ENCODE measurements at regions not wholly inside any gene's neighbourhood (a gene's known extent, or its start where the extent isn't known, plus 50 kb on each side); places are given as distances from the start of the nearest gene placed in this dataset.

- no peak overlapping the region for H3K27ac Mint-ChIP-seq (ENCODE audit: unreplicated experiment)
- H3K4me3 Mint-ChIP-seq (ENCODE audit: low read depth, unreplicated experiment) = no peak overlapping the region
- intact Hi-C loops (cut with micrococcal nuclease; ENCODE audit: unreplicated experiment) = loop anchor here (10.0 kb wide), 1 partner anchor 702 kb away; no protein-coding TSS in a partner anchor
- H3K36me3 Mint-ChIP-seq (ENCODE audit: insufficient read depth, unreplicated experiment) = no peaks in the 10 kb centered on the region
- no TSS peak for BruUV-seq (replicated peaks)
- CTCF ChIA-PET = no interaction called here
- no peak for DNase-seq
- TF ChIP-seq CTCF (IDR thresholded peaks at IDR 0.05; ENCODE audit: unreplicated experiment) = no peak
- peaks cover 7% of the 10 kb centered on the region for H3K9me3 Mint-ChIP-seq (ENCODE audit: low read depth, unreplicated experiment)
- H3K27me3 Mint-ChIP-seq (ENCODE audit: unreplicated experiment) = peaks cover 49% of the 10 kb centered on the region
- H3K4me1 Mint-ChIP-seq (ENCODE audit: low read depth, unreplicated experiment) = no peaks in the 10 kb centered on the region
These were observed 148.0 kb upstream of the MYCN start for GRCh38 chr2:15792331-15792730.

DNA sequence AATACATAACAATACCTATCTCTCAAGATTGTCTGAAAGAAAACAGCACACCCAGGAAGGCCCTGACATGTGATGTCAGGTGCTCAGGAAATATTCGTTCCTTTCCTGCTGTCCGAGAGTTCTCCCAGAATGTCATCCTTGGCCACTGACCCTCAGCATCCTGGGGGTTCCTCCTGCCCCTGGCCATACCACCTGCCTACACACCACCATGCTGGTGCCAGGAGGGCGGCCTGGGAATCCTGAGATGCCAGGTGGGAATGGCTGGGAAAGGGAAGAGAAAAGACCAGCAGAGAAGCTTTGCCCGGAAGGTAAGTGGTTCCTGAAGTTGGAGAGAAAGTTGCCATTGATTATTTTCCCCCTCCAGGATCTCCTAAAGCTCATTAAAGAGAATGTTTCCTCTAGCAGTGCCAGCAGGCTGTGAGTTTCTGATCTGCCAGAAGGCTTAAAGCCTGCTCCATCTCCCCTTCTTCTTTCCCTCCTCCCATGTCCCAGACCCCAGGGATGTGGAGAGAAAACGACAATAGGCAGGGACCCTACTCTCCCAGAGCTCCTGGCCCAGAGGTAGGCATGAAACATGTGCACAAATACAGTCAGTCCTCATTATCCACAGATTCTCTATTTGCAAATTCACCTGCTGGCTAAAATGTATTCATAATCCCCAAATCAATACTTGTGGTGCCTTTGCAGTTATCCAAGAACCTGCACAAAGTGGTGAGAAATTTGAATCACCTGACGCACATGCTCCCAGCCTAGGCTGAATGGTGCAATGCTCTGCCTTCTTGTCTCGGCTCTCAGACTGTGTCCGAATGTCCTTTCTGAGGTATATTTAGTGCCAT lies 147.1 kb upstream of the MYCN start:
- TF ChIP-seq CTCF (IDR thresholded peaks at IDR 0.05; ENCODE audit: unreplicated experiment) = no peak
- CTCF ChIA-PET = interaction anchor here (0.6 kb wide), 1 partner anchor 19 kb away, joined by 3 read pairs; no protein-coding TSS in a partner anchor
- H3K36me3 Mint-ChIP-seq (ENCODE audit: insufficient read depth, unreplicated experiment) = no peaks in the 10 kb centered on the region

DNA sequence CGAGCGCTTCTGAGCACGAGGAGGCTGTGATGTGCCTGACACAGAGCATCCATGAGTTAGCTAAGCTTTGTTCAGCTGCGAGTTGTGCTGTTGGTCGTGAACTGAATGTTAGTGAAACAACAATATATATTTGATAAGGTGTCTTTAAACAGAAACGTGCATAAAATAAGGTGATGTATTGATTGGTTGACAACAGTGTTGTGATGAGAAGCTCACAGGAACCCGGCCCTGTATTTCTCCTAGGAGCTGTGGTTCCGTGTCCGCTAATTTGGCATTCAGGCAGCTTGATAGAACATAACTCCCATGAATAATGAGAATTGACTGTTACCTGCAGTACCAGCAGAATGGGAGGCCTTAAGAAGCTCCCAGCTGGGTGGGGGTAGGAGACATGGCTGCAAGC lies 146.4 kb upstream of the MYCN start:
- Mint-ChIP-seq H3K27me3 (ENCODE audit: unreplicated experiment) (peaks cover 50% of the 10 kb centered on the region), H3K27ac (ENCODE audit: unreplicated experiment) (no peak overlapping the region), H3K4me1 (ENCODE audit: low read depth, unreplicated experiment) (peaks cover 6% of the 10 kb centered on the region), H3K4me3 (ENCODE audit: low read depth, unreplicated experiment) (no peak overlapping the region), H3K9me3 (ENCODE audit: low read depth, unreplicated experiment) (peaks cover 4% of the 10 kb centered on the region), H3K36me3 (ENCODE audit: insufficient read depth, unreplicated experiment) (no peaks in the 10 kb centered on the region)
- no peak for DNase-seq
- intact Hi-C loops (cut with micrococcal nuclease; ENCODE audit: unreplicated experiment) = loop anchor here (10.0 kb wide), 1 partner anchor 701 kb away; no protein-coding TSS in a partner anchor
- TF ChIP-seq CTCF (IDR thresholded peaks at IDR 0.05; ENCODE audit: unreplicated experiment) = no peak
- no TSS peak for BruUV-seq (replicated peaks)
- CTCF ChIA-PET = interaction anchor here (0.6 kb wide), 1 partner anchor 18 kb away, joined by 3 read pairs; no protein-coding TSS in a partner anchor

More for the DNA sequence above, 147.1 kb upstream of the MYCN start:
- H3K4me1 Mint-ChIP-seq (ENCODE audit: low read depth, unreplicated experiment) = no peaks in the 10 kb centered on the region
- no peak for DNase-seq
- BruUV-seq (replicated peaks) = no TSS peak
- peaks cover 49% of the 10 kb centered on the region for H3K27me3 Mint-ChIP-seq (ENCODE audit: unreplicated experiment)
- intact Hi-C loops (cut with micrococcal nuclease; ENCODE audit: unreplicated experiment) = loop anchor here (10.0 kb wide), 1 partner anchor 702 kb away; no protein-coding TSS in a partner anchor
- no peak overlapping the region for H3K27ac Mint-ChIP-seq (ENCODE audit: unreplicated experiment)
- peaks cover 4% of the 10 kb centered on the region for H3K9me3 Mint-ChIP-seq (ENCODE audit: low read depth, unreplicated experiment)
- no peak overlapping the region for H3K4me3 Mint-ChIP-seq (ENCODE audit: low read depth, unreplicated experiment)

DNA sequence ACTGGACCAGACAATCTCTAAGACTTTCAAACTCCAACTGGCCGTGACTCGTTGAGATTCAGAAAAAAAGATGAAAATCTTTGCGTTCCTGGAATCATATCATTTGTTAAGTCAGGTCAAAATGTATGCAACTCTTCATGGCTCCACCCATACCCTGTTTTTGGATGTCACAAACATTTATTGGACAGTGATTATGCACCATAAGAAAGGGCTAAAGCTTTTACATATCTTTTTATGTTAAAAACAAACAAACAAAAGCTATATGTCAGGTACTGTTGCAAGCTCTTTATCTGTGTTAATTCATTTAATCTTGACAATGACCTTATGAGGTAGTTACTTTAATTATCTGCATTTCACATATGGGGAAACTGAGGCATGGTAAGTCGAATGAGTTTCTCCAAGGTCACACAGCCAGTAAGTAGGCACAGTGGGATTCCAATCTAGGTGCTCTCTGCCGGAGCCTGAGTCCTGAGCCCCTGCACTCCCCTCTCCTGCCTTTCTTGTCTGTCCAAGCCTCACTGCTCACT lies 145.7 kb upstream of the MYCN start:
- Mint-ChIP-seq H3K36me3 (ENCODE audit: insufficient read depth, unreplicated experiment) (no peaks in the 10 kb centered on the region), H3K27me3 (ENCODE audit: unreplicated experiment) (peaks cover 50% of the 10 kb centered on the region), H3K27ac (ENCODE audit: unreplicated experiment) (no peak overlapping the region), H3K4me1 (ENCODE audit: low read depth, unreplicated experiment) (peaks cover 12% of the 10 kb centered on the region), H3K9me3 (ENCODE audit: low read depth, unreplicated experiment) (peaks cover 4% of the 10 kb centered on the region), H3K4me3 (ENCODE audit: low read depth, unreplicated experiment) (no peak overlapping the region)
- CTCF ChIA-PET = no interaction called here
- intact Hi-C loops (cut with micrococcal nuclease; ENCODE audit: unreplicated experiment) = loop anchor here (5.0 to 10.0 kb wide), 2 partner anchors 148 to 700 kb away; partner anchors contain the start of gene MYCN
- no peak for TF ChIP-seq CTCF (IDR thresholded peaks at IDR 0.05; ENCODE audit: unreplicated experiment)
- BruUV-seq (replicated peaks) = no TSS peak
- no peak for DNase-seq

Measured in Calu3 (cell line).